Stimulated activated CD4-positive, alpha-beta T cell treated with anti-CD3 and anti-CD28 coated beads, Interleukin-2, amount 100 ng/mL, for 24 hours (primary cell): ENCODE measurements at regions not wholly inside any gene's neighbourhood (a gene's known extent, or its start where the extent isn't known, plus 50 kb on each side); places are given as distances from the start of the nearest gene placed in this dataset.
"Not testable (repeated sequence)": the region's sequence is repeated elsewhere in the genome, so short reads cannot be mapped to it uniquely, and the experiment has no call there.

Experiments used
- DNase-seq, 2 donors: peaks; one replicate each; pipeline ENCODE4 v3.0.0-alpha.2; 2020

- not testable (repeated sequence) for DNase-seq
Measured at GRCh38 chr5:177857642-177858200, 75.0 kb upstream of the FAM153A start.

- DNase-seq, result not testable (repeated sequence)
Measured at GRCh38 chr5:177856474-177856873, 73.8 kb upstream of the FAM153A start.

GRCh38 chr5:177847914-177848313 lies 65.2 kb upstream of the FAM153A start:
- DNase-seq, result not testable (repeated sequence)

GRCh38 chr5:177846598-177846997 lies 63.9 kb upstream of the FAM153A start:
- not testable (repeated sequence) for DNase-seq

- not testable (repeated sequence) for DNase-seq
Measured at GRCh38 chr5:177845906-177846305, 63.2 kb upstream of the FAM153A start.

GRCh38 chr5:177836191-177836590 lies 53.5 kb upstream of the FAM153A start:
- DNase-seq, result not testable (repeated sequence)
